Esophagus muscularis mucosa (tissue), 4 donors: ENCODE measurements at regions not wholly inside any gene's neighbourhood (a gene's known extent, or its start where the extent isn't known, plus 50 kb on each side); places are given as distances from the start of the nearest gene placed in this dataset.

Source experiments
- DNase-seq: peaks from one replicate; pipeline ENCODE4 v3.0.0-alpha.2; 2017; ENCODE audit errors: extremely low spot score
- H3K27ac ChIP-seq, 4 donors: fragments of 200-600 bp; sonication (generic); replicated peaks in 1 of 4; 1 replicate in 3 of 4; 2 replicates in 1 of 4; pipeline ENCODE4 v1.5.1; 2016 to 2019; ENCODE audit warnings: mild to moderate bottlenecking in 1 of 4
- H3K27me3 ChIP-seq, 4 donors: fragments of 200-600 bp; sonication (generic); one replicate each; pipeline versions ENCODE4 v1.5.1 to v1.6.0; 2016 to 2019
- H3K36me3 ChIP-seq, 4 donors: fragments of 200-600 bp; sonication (generic); one replicate each; pipeline ENCODE4 v1.5.1; 2016 to 2019
- H3K4me1 ChIP-seq, 4 donors: fragments of 200-600 bp; sonication (generic); one replicate each; pipeline ENCODE4 v1.5.1; 2016 to 2019
- H3K4me3 ChIP-seq, 4 donors: fragments of 200-600 bp; sonication (generic); 1 replicate in 2 of 4; 2 replicates in 2 of 4; pipeline ENCODE4 v1.5.1; 2016 to 2019; ENCODE audit warnings: mild to moderate bottlenecking in 4 of 4, moderate library complexity in 1 of 4
- H3K9me3 ChIP-seq, 4 donors: fragments of 200-600 bp; sonication (generic); 1 replicate in 3 of 4; 2 replicates in 1 of 4; pipeline ENCODE4 v1.5.1; 2016 to 2019
- EP300 ChIP-seq: sonication (generic); formaldehyde crosslinking; IDR thresholded peaks from one replicate; pipeline ENCODE4 v1.6.1; 2017; ENCODE audit warnings: antibody characterized with exemption
- POLR2A ChIP-seq: fragments of 450-650 bp; IDR thresholded peaks from one replicate; pipeline ENCODE4 v1.6.1; 2017; ENCODE audit warnings: antibody characterized with exemption, moderate library complexity, mild to moderate bottlenecking, low read depth
- POLR2AphosphoS5 ChIP-seq, 2 donors: sonication (generic); formaldehyde crosslinking; IDR thresholded peaks; one replicate each; pipeline ENCODE4 v1.6.1; 2017; ENCODE audit warnings: antibody characterized with exemption in 2 of 2
- WGBS: methylation state at CpG from one replicate; pipeline ENCODE4 v1.1.5; 2018; 5-methylcytosine and 5-hydroxymethylcytosine counted together
- intact Hi-C: fragments of 100-400 bp; cut with DNase I; formaldehyde crosslinking; loops from one replicate; pipeline ENCODE4 v1.15.1; 2023
- TF ChIP-seq, protein P1 (sequence below), 3 experiments: fragments of 200-600 bp in 2 of 3; fragments of 450-650 bp in 1 of 3; sonication (generic) in 2 of 3; IDR thresholded peaks; one replicate each; pipeline ENCODE4 v1.5.1; 2017 to 2019; ENCODE audit warnings: antibody characterized with exemption in 3 of 3, mild to moderate bottlenecking in 2 of 3, moderate library complexity in 1 of 3

DNA sequence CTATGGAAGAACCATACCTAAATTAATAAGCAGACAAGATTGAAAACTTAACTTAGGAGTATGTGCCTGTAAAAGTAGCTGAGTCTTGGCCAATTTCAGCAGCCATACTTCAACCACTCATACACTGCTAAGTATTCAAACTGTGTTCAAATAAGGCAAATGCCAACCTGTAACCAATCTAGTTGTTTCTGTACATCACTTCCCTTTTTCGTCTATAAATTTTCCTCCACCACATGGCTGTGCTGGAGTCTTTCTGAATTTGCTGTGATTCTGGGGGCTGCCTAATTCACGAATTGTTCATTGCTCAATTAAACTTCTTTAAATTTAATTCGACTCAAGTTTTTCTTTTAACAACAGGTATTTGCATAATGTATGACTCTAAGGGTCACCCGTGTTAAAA is 184.4 kb downstream of the PLK2 start:
- no peaks in the 10 kb centered on the region for H3K9me3 ChIP-seq
- no peak overlapping the region for H3K27ac ChIP-seq
- TF ChIP-seq EP300 (no peak), POLR2A (no peak), POLR2AphosphoS5 (IDR thresholded peaks at IDR 0.05) (no peak)
- TF ChIP-seq, protein P1, sequence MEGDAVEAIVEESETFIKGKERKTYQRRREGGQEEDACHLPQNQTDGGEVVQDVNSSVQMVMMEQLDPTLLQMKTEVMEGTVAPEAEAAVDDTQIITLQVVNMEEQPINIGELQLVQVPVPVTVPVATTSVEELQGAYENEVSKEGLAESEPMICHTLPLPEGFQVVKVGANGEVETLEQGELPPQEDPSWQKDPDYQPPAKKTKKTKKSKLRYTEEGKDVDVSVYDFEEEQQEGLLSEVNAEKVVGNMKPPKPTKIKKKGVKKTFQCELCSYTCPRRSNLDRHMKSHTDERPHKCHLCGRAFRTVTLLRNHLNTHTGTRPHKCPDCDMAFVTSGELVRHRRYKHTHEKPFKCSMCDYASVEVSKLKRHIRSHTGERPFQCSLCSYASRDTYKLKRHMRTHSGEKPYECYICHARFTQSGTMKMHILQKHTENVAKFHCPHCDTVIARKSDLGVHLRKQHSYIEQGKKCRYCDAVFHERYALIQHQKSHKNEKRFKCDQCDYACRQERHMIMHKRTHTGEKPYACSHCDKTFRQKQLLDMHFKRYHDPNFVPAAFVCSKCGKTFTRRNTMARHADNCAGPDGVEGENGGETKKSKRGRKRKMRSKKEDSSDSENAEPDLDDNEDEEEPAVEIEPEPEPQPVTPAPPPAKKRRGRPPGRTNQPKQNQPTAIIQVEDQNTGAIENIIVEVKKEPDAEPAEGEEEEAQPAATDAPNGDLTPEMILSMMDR (IDR thresholded peaks at IDR 0.05): no peak
- no peaks in the 10 kb centered on the region for H3K27me3 ChIP-seq
- 79% methylated on average over 4 of the region's 4 CpGs for WGBS
- intact Hi-C loops: no loop called here
- H3K36me3 ChIP-seq: no peaks in the 10 kb centered on the region
- peaks cover 0 to 5% (median 0%) of the 10 kb centered on the region in 4 donors for H3K4me1 ChIP-seq
- H3K4me3 ChIP-seq: no peak overlapping the region
- DNase-seq: no peak

DNA sequence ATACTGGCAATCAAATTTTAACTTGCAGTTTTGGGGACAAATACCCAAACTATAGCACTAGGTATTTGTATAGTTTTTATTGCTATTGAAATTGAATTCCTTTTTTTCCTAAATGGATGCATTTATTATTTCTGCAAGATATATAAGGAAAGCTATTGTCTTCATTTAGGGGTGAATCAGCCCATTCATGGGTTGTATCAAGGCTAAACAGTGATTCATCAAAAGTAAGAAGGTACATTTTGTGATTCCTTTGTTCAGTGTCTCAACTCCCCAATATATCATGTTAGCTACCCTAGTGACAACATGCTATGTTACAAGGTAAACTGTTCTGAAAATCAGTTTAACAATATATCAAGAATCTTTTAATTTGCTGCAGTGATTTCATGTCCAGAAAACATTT is 185.7 kb downstream of the PLK2 start:
- DNase-seq: no peak
- Histone ChIP-seq H3K27ac (no peak overlapping the region), H3K27me3 (no peaks in the 10 kb centered on the region), H3K36me3 (no peaks in the 10 kb centered on the region), H3K9me3 (no peaks in the 10 kb centered on the region), H3K4me1 (peaks cover 0 to 5% (median 0%) of the 10 kb centered on the region in 4 donors), H3K4me3 (no peak overlapping the region)
- intact Hi-C loops: no loop called here
- TF ChIP-seq, protein P1 (IDR thresholded peaks at IDR 0.05): no peak
- TF ChIP-seq POLR2A (no peak), EP300 (no peak), POLR2AphosphoS5 (IDR thresholded peaks at IDR 0.05) (no peak)

DNA sequence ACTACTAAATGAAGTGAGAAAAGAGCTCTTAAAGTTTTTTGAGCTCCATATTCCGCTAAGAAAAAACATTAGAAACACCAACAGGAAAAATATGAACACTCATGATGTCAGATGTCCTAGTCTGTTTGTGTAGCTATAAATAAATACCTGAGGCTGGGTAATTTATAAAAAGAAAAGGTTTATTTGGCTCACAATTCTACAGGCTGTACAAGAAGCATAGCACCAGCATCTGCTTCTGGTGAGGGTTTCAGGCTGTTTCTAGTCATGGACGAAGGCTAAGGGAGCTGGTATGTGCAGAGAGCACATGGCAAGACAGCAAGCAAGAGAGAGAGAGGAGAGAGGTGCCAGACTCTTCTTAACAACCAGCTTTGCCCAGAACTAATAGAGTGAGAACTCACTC is 186.2 kb downstream of the PLK2 start:
- no peak overlapping the region for H3K27ac ChIP-seq
- no peak overlapping the region for H3K4me3 ChIP-seq
- H3K27me3 ChIP-seq: no peaks in the 10 kb centered on the region
- TF ChIP-seq POLR2AphosphoS5 (IDR thresholded peaks at IDR 0.05) (no peak), POLR2A (no peak), EP300 (no peak)
- TF ChIP-seq, protein P1 (IDR thresholded peaks at IDR 0.05): no peak
- WGBS: 63% methylated on average over 2 of the region's 2 CpGs
- no peaks in the 10 kb centered on the region for H3K9me3 ChIP-seq
- peaks cover 0 to 5% (median 0%) of the 10 kb centered on the region in 4 donors for H3K4me1 ChIP-seq
- DNase-seq: no peak
- no peaks in the 10 kb centered on the region for H3K36me3 ChIP-seq
- intact Hi-C loops: no loop called here

DNA sequence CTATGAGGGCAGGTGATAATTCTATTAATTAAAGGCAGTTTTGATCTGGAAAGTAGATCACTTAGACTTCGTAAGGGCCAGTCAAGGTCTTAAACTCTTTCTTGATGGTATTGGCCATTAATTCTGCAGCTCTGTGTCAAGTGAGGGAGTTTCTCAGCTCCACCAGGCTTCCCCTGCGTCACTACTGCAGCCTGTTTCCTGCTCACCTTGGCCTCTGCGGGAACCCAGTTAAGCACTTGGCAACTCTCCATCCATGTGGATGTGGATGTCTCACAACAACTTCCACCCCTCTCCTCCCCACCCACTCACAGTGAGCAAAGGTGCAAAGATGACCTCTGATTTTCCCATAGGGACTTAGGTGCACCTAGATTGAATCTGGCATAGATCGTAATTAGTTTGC is 191.6 kb downstream of the PLK2 start:
- TF ChIP-seq POLR2AphosphoS5 (IDR thresholded peaks at IDR 0.05): peak; percentile 24 to 38
- TF ChIP-seq, protein P1 (IDR thresholded peaks at IDR 0.05): no peak
- H3K4me3 ChIP-seq: no peak overlapping the region
- intact Hi-C loops: no loop called here
- WGBS: 78% methylated on average over 4 of the region's 4 CpGs
- H3K36me3 ChIP-seq: no peaks in the 10 kb centered on the region
- no peaks in the 10 kb centered on the region for H3K27me3 ChIP-seq
- no peak for DNase-seq
- H3K9me3 ChIP-seq: no peaks in the 10 kb centered on the region
- no peak overlapping the region for H3K27ac ChIP-seq
- H3K4me1 ChIP-seq: peaks cover 0 to 3% (median 0%) of the 10 kb centered on the region in 4 donors

DNA sequence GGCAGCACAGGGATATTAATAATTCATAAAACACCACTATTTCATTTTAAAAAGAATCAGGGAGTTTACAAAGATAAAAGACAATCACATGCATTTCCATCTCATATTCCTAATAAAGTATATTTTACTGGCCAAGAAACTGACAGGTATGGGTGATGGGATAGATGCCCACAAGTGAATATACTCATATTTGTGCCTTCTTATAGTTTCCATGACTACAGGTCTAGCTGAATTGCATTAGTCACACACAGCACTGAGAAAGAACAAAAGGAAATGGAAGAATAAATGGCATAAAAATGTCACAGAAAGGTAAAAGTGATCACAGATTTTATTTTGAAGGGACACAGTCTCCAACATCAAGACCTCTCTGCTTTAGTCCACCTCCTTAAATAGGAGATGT is 193.5 kb downstream of the PLK2 start:
- Histone ChIP-seq H3K4me3 (no peak overlapping the region), H3K36me3 (no peaks in the 10 kb centered on the region), H3K27me3 (no peaks in the 10 kb centered on the region), H3K27ac (no peak overlapping the region), H3K4me1 (peaks cover 0 to 4% (median 2%) of the 10 kb centered on the region in 4 donors), H3K9me3 (no peaks in the 10 kb centered on the region)
- intact Hi-C loops: no loop called here
- DNase-seq: no peak
- TF ChIP-seq POLR2A: no peak
- TF ChIP-seq, protein P1 (IDR thresholded peaks at IDR 0.05): no peak
